ENCODE measurements at regions not wholly inside any gene's neighbourhood (a gene's known extent, or its start where the extent isn't known, plus 50 kb on each side); places are given as distances from the start of the nearest gene placed in this dataset.

DNA sequence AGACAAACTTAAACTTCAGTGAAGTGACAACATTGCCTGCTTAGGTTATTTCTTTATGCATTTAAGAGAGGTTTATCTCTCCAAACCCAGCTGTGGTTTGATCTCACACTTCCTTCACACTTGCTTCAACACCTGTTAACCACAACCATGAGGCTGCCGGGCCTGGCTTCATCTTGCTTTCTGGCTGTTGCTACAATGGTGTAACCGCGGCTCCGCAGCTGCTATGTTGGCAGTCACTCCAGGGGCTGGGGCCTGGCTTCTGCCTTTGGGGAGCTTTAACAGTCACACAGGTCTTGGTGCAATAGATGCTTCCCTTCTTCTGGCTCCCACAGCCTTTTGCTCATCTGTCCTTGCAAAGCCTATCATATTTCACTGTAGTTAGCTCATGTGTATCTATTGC is 72.9 kb upstream of the MNS1 start:
- no peaks in the 10 kb centered on the region for H3K27me3 ChIP-seq (ENCODE audit: low read length)
- no peak overlapping the region for H3K27ac ChIP-seq (ENCODE audit: low read length)
- H3K36me3 ChIP-seq (ENCODE audit: low read depth, low read length): no peaks in the 10 kb centered on the region
- CTCF ChIA-PET: no interaction called here
- BruUV-seq (replicated peaks): no TSS peak
- H3K9me2 ChIP-seq (replicated peaks; ENCODE audit: low read length): no peaks in the 10 kb centered on the region
- POLR2A ChIA-PET (ENCODE audit: unreplicated experiment): no interaction called here
- H2AFZ ChIP-seq (ENCODE audit: low read length): no peak overlapping the region
- intact Hi-C loops (cut with micrococcal nuclease): no loop called here
- no peak for ATAC-seq
- H3K4me1 ChIP-seq (ENCODE audit: insufficient read depth, low read length): no peaks in the 10 kb centered on the region
- no peaks in the 10 kb centered on the region for H3F3A ChIP-seq (ENCODE audit: low read length, unreplicated experiment)
- H4K20me1 ChIP-seq (ENCODE audit: low read length): no peaks in the 10 kb centered on the region
- DNase-seq: no peak
- H3K79me2 ChIP-seq (ENCODE audit: low read length): no peaks in the 10 kb centered on the region
- TF ChIP-seq, protein P1, sequence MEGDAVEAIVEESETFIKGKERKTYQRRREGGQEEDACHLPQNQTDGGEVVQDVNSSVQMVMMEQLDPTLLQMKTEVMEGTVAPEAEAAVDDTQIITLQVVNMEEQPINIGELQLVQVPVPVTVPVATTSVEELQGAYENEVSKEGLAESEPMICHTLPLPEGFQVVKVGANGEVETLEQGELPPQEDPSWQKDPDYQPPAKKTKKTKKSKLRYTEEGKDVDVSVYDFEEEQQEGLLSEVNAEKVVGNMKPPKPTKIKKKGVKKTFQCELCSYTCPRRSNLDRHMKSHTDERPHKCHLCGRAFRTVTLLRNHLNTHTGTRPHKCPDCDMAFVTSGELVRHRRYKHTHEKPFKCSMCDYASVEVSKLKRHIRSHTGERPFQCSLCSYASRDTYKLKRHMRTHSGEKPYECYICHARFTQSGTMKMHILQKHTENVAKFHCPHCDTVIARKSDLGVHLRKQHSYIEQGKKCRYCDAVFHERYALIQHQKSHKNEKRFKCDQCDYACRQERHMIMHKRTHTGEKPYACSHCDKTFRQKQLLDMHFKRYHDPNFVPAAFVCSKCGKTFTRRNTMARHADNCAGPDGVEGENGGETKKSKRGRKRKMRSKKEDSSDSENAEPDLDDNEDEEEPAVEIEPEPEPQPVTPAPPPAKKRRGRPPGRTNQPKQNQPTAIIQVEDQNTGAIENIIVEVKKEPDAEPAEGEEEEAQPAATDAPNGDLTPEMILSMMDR (conservative IDR thresholded peaks at IDR 0.05; ENCODE audit: low read depth, low read length): no peak
- TF ChIP-seq EZH2phosphoT487 (IDR thresholded peaks at IDR 0.05; ENCODE audit: borderline replicate concordance, low read length) (no peak), EZH2 (IDR thresholded peaks at IDR 0.05; ENCODE audit: low read length, unreplicated experiment) (no peak)
- no peak overlapping the region for H3K4me2 ChIP-seq (ENCODE audit: low read length)
- no peak overlapping the region for H3K9ac ChIP-seq (ENCODE audit: low read length)
- no peak overlapping the region for H3K4me3 ChIP-seq (ENCODE audit: low read length)
- no peaks in the 10 kb centered on the region for H3K9me3 ChIP-seq (ENCODE audit: low read length)

GRCh38 chr15:56534728-56535127 is 69.8 kb upstream of the MNS1 start:
- no peaks in the 10 kb centered on the region for H3F3A ChIP-seq (ENCODE audit: low read length, unreplicated experiment)
- H3K9me2 ChIP-seq (replicated peaks; ENCODE audit: low read length): no peaks in the 10 kb centered on the region
- intact Hi-C loops (cut with micrococcal nuclease): no loop called here
- no peaks in the 10 kb centered on the region for H3K27me3 ChIP-seq (ENCODE audit: low read length)
- H3K4me1 ChIP-seq (ENCODE audit: insufficient read depth, low read length): no peaks in the 10 kb centered on the region
- no peak overlapping the region for H2AFZ ChIP-seq (ENCODE audit: low read length)
- TF ChIP-seq EZH2phosphoT487 (IDR thresholded peaks at IDR 0.05; ENCODE audit: borderline replicate concordance, low read length) (no peak), EZH2 (IDR thresholded peaks at IDR 0.05; ENCODE audit: low read length, unreplicated experiment) (no peak)
- TF ChIP-seq, protein P1 (conservative IDR thresholded peaks at IDR 0.05; ENCODE audit: low read depth, low read length): no peak
- no peak overlapping the region for H3K4me2 ChIP-seq (ENCODE audit: low read length)
- no peak overlapping the region for H3K4me3 ChIP-seq (ENCODE audit: low read length)
- ChIA-PET CTCF (no interaction called here), POLR2A (ENCODE audit: unreplicated experiment) (no interaction called here)
- no TSS peak for BruUV-seq (replicated peaks)
- H3K79me2 ChIP-seq (ENCODE audit: low read length): no peaks in the 10 kb centered on the region
- no peak overlapping the region for H3K9ac ChIP-seq (ENCODE audit: low read length)
- H3K27ac ChIP-seq (ENCODE audit: low read length): no peak overlapping the region
- no peaks in the 10 kb centered on the region for H4K20me1 ChIP-seq (ENCODE audit: low read length)
- no peaks in the 10 kb centered on the region for H3K9me3 ChIP-seq (ENCODE audit: low read length)
- no peaks in the 10 kb centered on the region for H3K36me3 ChIP-seq (ENCODE audit: low read depth, low read length)
- DNase-seq (no peak), ATAC-seq (no peak)

DNA sequence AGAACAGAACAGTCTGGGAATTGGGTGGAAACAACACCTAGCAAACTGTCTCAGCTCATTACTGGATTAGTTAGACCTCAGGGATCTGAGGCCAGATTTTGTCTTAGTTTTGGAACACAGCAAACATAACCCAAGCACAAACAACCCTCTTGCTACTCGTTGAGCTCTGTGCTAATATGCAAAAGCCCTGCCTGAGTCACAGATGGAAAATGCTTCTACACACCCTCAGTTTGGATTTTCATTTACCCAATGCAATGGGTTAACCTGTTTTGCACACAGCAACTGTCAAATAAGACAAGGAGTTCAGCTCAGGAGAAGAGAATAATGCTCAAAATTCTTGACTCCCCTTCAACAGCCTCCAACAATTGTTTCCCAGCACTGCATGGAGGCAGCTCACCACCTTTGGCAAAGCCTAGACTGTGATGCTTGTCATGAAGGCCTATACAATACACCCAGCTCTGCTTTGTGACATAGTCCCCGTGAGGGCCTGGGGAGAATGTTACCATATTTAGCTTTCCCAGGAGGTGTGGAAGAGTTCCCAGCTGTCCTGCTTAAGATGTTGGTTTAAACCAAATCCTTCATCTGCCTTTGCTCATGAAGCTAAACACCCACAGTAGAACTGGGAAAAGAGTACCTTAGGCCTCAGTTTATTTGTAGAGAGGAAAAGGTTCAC is 68.9 kb upstream of the MNS1 start:
- no peak for ATAC-seq
- POLR2A ChIA-PET (ENCODE audit: unreplicated experiment): no interaction called here

More for the DNA sequence above, 68.9 kb upstream of the MNS1 start:
- H3K9me2 ChIP-seq (replicated peaks; ENCODE audit: low read length): no peaks in the 10 kb centered on the region
- no peak overlapping the region for H3K4me2 ChIP-seq (ENCODE audit: low read length)
- no peaks in the 10 kb centered on the region for H3K36me3 ChIP-seq (ENCODE audit: low read depth, low read length)
- BruUV-seq (replicated peaks): no TSS peak
- H4K20me1 ChIP-seq (ENCODE audit: low read length): no peaks in the 10 kb centered on the region
- H3K4me3 ChIP-seq (ENCODE audit: low read length): no peak overlapping the region
- CTCF ChIA-PET: no interaction called here
- no peaks in the 10 kb centered on the region for H3F3A ChIP-seq (ENCODE audit: low read length, unreplicated experiment)
- H3K27me3 ChIP-seq (ENCODE audit: low read length): no peaks in the 10 kb centered on the region
- TF ChIP-seq, protein P1 (conservative IDR thresholded peaks at IDR 0.05; ENCODE audit: low read depth, low read length): no peak
- TF ChIP-seq EZH2 (IDR thresholded peaks at IDR 0.05; ENCODE audit: low read length, unreplicated experiment) (no peak), EZH2phosphoT487 (IDR thresholded peaks at IDR 0.05; ENCODE audit: borderline replicate concordance, low read length) (no peak)
- no peak for DNase-seq
- H3K27ac ChIP-seq (ENCODE audit: low read length): no peak overlapping the region
- no peaks in the 10 kb centered on the region for H3K9me3 ChIP-seq (ENCODE audit: low read length)
- H2AFZ ChIP-seq (ENCODE audit: low read length): no peak overlapping the region
- intact Hi-C loops (cut with micrococcal nuclease): no loop called here
- no peak overlapping the region for H3K9ac ChIP-seq (ENCODE audit: low read length)
- H3K79me2 ChIP-seq (ENCODE audit: low read length): no peaks in the 10 kb centered on the region
- no peaks in the 10 kb centered on the region for H3K4me1 ChIP-seq (ENCODE audit: insufficient read depth, low read length)

Measured in PC-3 (cell line).